ENCODE measurements at regions not wholly inside any gene's neighbourhood (a gene's known extent, or its start where the extent isn't known, plus 50 kb on each side); places are given as distances from the start of the nearest gene placed in this dataset.
"Not testable (repeated sequence)": the region's sequence is repeated elsewhere in the genome, so short reads cannot be mapped to it uniquely, and the experiment has no call there.

DNA sequence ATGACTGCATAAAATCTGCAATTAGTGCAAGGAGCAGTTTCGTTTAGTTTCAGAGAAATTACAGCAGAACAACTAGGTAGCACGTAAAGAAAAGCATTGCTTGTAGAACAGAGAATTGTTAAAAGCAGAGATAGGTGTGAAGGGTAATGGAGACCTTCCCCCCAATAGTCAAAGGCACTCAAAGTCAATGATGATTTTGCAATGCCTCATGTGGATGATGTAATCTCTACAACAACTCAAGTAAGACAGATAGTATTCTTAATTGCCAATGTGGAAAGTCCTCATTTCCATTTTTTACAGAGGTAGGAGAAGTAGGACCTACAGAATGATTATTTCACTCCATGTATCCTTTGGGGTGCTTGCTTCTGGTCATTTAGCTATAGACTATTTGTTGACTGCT, 94.3 kb upstream of the GNAI1 start:
- Histone ChIP-seq H3K4me3 (no peak overlapping the region), H3K27ac (no peak overlapping the region)
- TF ChIP-seq, protein P1, sequence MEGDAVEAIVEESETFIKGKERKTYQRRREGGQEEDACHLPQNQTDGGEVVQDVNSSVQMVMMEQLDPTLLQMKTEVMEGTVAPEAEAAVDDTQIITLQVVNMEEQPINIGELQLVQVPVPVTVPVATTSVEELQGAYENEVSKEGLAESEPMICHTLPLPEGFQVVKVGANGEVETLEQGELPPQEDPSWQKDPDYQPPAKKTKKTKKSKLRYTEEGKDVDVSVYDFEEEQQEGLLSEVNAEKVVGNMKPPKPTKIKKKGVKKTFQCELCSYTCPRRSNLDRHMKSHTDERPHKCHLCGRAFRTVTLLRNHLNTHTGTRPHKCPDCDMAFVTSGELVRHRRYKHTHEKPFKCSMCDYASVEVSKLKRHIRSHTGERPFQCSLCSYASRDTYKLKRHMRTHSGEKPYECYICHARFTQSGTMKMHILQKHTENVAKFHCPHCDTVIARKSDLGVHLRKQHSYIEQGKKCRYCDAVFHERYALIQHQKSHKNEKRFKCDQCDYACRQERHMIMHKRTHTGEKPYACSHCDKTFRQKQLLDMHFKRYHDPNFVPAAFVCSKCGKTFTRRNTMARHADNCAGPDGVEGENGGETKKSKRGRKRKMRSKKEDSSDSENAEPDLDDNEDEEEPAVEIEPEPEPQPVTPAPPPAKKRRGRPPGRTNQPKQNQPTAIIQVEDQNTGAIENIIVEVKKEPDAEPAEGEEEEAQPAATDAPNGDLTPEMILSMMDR (IDR thresholded peaks at IDR 0.05) = no peak
- no peak for DNase-seq (ENCODE audit: low spot score)

DNA sequence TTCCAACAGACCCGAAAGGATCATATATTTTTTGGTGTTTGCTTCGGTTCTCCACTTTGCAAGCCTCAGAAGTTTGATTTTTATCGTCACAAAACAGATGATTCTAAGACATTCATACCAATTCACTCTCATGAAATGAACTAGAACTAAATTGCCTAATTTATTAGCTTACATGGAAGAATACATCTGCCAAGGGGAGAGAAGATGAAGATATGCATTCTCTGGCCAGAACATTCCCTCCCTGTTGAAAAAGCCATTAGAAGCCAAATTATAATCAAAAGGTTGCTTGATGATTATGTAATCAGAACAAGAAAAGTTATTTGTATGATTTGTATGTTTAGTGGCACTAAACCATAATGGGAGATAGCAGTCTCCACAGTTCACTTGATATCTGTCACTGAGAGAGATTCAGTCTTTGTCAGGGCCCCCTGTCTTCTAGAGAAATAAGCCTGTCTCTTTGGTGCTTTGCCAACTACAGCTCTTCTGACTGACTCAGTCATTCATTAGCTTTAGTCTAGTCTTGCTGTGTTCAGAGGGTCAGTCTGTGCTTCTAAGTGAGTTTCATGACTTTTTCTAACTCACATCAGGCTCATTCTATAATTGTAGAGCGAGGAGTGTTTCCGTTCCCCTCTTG, 95.3 kb upstream of the GNAI1 start:
- DNase-seq (ENCODE audit: low spot score) = no peak
- Histone ChIP-seq H3K4me3 (no peak overlapping the region), H3K27ac (no peak overlapping the region)
- TF ChIP-seq, protein P1 (IDR thresholded peaks at IDR 0.05) = no peak

DNA sequence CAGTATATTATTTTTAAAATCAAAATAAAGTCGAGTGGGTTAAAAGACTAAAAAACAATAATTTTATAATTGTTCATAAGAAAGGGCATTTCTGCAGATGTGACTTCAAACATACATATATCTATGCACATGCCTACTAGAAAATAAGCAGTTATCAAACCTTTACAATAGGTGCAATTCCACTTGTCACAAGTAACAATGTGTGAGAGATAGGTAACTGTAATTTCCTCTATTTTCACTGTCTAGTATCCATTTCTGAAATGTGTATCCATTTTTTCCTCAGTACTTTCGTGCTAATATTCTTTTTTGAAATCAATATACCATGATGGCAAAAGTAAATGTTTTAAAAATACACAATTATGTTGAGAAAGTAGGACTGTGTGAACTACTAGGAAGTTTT, 96.9 kb upstream of the GNAI1 start:
- no peak overlapping the region for H3K4me3 ChIP-seq
- TF ChIP-seq, protein P1 (IDR thresholded peaks at IDR 0.05) = no peak
- DNase-seq (ENCODE audit: low spot score) = no peak
- H3K27ac ChIP-seq = no peak overlapping the region

DNA sequence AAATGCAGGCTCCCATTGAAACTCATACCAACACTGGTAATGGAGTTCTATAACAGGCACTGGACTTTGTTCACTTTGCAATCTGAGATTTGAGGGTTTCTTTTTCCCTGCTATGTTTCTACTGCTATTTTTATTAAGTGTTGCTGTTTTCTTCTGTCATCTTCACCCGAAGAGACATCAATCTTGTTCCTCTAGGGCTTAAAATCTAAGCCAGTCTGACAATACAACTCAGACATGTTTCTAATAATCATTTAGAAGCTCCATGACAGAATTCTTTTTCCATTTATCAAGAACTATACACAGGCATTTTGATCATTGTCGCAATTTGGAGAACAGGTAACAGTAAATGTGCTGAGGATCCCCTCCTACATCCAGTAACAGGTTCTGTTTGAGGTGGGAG, 98.5 kb upstream of the GNAI1 start:
- TF ChIP-seq, protein P1 (IDR thresholded peaks at IDR 0.05) = no peak
- no peak for DNase-seq (ENCODE audit: low spot score)
- H3K27ac ChIP-seq = no peak overlapping the region
- H3K4me3 ChIP-seq = no peak overlapping the region

DNA sequence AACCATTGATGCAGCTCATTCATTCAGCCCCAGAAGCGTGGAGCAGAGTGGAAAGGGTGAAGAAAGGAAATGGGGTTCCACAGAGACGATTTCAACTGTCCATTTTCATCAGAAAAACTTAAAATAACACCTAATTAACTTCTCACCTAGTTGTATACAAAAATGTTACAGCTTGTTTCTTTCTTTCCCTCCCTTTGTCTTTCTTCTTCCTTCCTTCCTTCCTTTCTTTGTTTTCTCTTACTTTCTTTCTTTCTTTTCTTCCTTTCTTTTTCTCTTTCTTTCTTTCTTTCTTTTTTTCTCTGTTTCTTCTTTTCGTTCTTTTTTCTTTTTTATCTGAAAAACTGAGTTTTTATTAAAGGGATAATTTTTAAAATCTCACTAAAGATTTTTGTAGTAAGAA, 105.9 kb upstream of the GNAI1 start:
- no peak for DNase-seq (ENCODE audit: low spot score)
- TF ChIP-seq, protein P1 (IDR thresholded peaks at IDR 0.05) = no peak
- Histone ChIP-seq H3K27ac (no peak overlapping the region), H3K4me3 (no peak overlapping the region)

DNA sequence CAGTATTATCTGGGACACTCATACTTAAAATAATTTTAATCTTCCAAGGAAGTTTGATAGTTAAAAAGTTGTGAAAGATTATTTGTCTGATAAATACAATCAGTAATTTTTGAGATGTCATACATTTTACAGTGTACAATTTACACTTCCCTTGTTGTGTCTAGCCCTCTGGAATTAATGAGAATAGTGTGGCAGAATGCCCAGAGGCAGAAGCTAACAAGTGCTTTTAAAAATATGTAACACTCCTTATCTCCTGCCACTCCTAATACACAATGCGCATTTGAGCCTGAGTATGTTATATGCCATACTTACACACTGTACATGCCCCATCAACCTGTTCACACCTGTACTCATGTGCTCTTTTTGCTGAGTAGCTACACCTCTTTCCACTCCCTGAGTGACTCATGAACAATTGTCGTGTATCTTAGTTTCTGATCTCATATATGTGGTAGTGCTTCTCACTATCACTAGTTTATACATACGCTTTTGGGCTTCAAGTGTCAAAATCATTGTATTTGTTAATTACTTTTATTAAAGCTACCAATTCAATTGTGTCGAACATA, 106.9 kb upstream of the GNAI1 start:
- H3K4me3 ChIP-seq = no peak overlapping the region
- DNase-seq (ENCODE audit: low spot score) = no peak
- TF ChIP-seq, protein P1 (IDR thresholded peaks at IDR 0.05) = no peak
- no peak overlapping the region for H3K27ac ChIP-seq

DNA sequence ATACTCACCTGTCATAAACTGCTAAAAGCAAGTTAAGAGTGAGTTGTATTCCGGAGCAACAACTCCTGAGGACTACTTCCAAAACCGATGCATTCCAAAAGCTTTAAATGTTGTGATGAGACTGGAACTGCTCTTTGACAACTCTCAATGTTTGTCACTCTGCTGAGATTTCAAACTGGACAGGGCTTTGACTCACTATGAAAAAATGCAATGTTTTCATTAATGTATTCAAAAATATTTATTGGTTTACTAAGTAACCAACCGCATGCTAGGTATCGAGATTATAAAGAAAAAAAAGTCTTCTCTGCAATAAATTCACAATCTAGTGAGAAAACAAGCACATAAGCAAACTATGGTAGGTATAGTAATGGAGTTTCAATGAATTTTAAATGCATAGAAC, 107.9 kb upstream of the GNAI1 start:
- DNase-seq (ENCODE audit: low spot score) = no peak
- TF ChIP-seq, protein P1 (IDR thresholded peaks at IDR 0.05) = no peak
- Histone ChIP-seq H3K4me3 (no peak overlapping the region), H3K27ac (no peak overlapping the region)

DNA sequence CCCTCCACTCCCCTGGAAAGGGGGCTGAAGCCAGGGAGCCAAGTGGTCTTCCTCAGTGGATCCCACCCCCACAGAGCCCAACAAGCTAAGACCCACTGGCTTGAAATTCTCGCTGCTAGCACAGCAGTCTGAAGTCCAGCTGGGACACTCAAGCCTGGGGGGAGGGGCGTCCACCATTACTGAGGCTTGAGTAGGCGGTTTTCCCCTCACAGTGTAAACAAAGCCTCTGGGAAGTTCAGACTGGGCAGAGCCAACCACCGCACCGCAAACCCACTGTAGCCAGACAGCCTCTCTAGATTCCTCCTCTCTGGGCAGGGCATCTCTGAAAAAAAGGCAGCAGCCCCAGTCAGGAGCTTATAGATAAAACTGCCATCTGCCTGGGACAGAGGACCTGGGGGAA, 114.4 kb upstream of the GNAI1 start:
- H3K4me3 ChIP-seq; DNase-seq (ENCODE audit: low spot score); H3K27ac ChIP-seq: not testable (repeated sequence)

DNA sequence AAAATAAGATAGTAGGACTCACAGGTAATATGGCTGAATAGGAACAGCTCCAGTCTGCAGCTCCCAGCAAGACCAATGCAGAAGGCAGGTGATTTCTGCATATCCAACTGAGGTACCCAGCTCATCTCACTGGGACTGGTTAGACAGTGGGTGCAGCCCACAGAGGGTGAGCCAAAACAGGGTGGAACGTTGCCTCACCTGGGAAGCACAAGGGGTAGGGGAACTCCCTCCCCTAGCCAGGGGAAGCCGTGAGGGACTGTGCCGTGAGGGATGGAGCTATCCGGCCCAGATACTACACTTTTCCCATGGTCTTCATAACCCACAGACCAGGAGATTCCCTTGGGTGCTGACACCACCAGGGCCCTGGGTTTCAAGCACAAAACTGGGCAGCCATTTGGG, 114.8 kb upstream of the GNAI1 start:
- not testable (repeated sequence) for H3K4me3 ChIP-seq; H3K27ac ChIP-seq; DNase-seq (ENCODE audit: low spot score)

All from coronary artery (tissue), 2 donors.